ENCODE measurements at regions not wholly inside any gene's neighbourhood (a gene's known extent, or its start where the extent isn't known, plus 50 kb on each side); places are given as distances from the start of the nearest gene placed in this dataset.

DNA sequence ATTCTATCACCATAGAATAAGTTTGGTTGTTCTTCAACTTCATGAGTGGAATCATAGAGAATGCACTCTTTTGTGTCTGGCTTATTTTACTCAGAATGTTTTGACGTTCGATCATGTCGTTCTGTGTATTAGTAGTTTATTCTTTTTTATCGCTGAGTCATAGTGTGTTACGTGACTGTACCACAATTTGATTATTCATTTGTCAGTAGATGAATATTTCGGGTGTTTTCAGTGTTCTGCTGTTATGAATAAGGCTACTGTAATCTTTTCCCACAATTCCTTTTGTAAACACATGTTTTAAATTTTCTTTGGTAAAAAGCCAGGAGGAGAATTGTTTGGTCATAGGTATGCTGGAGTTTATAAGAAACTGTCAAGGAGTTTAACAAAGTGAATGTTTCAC, 279.9 kb upstream of the B3GAT1 start:
- Histone ChIP-seq H3K4me1 (ENCODE audit: control insufficient read depth, insufficient read depth, low read length) (no peaks in the 10 kb centered on the region), H3K9ac (ENCODE audit: low read length) (no peak overlapping the region), H3K27me3 (ENCODE audit: control insufficient read depth, insufficient read depth, low read length) (peaks cover 2% of the 10 kb centered on the region), H3K27ac (ENCODE audit: low read depth, low read length) (no peak overlapping the region), H3K4me3 (ENCODE audit: low read length) (no peak overlapping the region), H3K36me3 (ENCODE audit: control insufficient read depth, insufficient read depth, low read length) (no peaks in the 10 kb centered on the region)

DNA sequence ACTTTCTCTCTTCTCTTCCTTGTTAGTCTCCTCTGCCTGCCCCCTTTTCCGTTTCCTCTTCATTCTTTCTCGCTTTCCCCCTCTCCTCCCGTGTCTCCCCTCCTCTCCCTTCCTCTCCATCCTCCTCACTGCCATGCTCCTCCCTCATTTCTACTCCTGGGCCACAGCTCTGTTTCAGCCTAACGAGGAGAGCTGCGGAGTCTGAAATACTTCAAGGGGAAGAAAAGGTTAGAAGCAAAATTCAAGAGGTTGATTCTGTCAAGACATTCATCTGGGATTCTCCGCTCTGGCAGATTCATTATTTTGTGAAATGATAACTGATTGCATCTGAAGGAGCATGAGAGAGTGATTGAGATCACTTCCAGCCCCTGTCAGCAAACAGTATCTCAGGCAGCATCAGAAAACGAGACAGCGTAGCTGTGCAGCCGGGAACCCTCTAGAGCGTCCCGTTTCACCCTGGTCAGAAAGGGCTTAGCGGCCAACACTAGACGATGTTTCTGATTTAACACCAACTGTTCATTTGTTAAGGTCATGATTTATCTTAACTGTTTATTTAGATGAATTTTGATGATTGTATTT, 279.3 kb upstream of the B3GAT1 start:
- Histone ChIP-seq H3K4me1 (ENCODE audit: control insufficient read depth, insufficient read depth, low read length) (no peaks in the 10 kb centered on the region), H3K27me3 (ENCODE audit: control insufficient read depth, insufficient read depth, low read length) (peaks cover 2% of the 10 kb centered on the region), H3K27ac (ENCODE audit: low read depth, low read length) (no peak overlapping the region), H3K36me3 (ENCODE audit: control insufficient read depth, insufficient read depth, low read length) (no peaks in the 10 kb centered on the region), H3K9ac (ENCODE audit: low read length) (no peak overlapping the region), H3K4me3 (ENCODE audit: low read length) (no peak overlapping the region)

DNA sequence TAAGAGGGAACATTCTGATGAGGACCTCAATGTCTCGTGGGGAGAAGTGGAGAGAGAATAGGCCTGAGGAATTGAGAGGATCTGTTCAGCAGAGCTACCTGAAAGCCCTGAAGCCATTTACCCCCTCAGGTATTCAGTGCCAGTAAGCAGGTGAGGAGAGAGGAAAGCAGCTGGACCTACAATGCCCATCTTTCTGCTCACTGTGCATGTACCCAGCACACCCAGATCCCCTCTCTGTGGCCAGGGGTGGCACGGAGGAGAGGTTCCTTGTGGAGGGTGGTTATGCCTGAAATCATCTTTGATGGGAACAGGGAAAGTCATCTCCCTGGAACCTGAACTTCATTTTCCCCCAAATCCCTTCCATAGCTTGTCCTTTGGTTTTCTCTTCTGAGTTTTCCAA, 277.8 kb upstream of the B3GAT1 start:
- no peak overlapping the region for H3K27ac ChIP-seq (ENCODE audit: low read depth, low read length)
- no peaks in the 10 kb centered on the region for H3K36me3 ChIP-seq (ENCODE audit: control insufficient read depth, insufficient read depth, low read length)
- peaks cover 2% of the 10 kb centered on the region for H3K27me3 ChIP-seq (ENCODE audit: control insufficient read depth, insufficient read depth, low read length)
- no peaks in the 10 kb centered on the region for H3K4me1 ChIP-seq (ENCODE audit: control insufficient read depth, insufficient read depth, low read length)
- no peak overlapping the region for H3K4me3 ChIP-seq (ENCODE audit: low read length)
- H3K9ac ChIP-seq (ENCODE audit: low read length), result no peak overlapping the region

DNA sequence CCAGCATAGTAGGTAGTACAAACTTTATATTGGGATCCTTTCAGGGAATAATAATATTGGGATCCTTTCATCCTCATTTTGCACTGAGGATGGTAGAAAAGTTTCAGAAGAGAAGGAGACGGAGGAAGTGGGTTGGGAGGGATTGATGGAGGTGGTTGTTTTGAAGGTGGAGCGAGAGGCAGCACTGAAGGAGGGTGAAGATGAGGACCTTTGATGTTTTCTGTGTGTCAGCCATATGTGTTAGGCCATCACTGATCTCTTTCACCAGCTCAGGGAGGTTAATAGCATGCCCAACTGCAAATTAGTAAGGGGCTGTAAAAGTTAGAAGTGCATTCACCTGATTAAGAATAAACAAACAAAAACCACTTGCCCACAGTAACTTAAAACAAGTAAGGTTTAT, 275.5 kb upstream of the B3GAT1 start:
- Histone ChIP-seq H3K4me3 (ENCODE audit: low read length) (no peak overlapping the region), H3K27ac (ENCODE audit: low read depth, low read length) (no peak overlapping the region), H3K4me1 (ENCODE audit: control insufficient read depth, insufficient read depth, low read length) (no peaks in the 10 kb centered on the region), H3K27me3 (ENCODE audit: control insufficient read depth, insufficient read depth, low read length) (peaks cover 2% of the 10 kb centered on the region), H3K36me3 (ENCODE audit: control insufficient read depth, insufficient read depth, low read length) (no peaks in the 10 kb centered on the region), H3K9ac (ENCODE audit: low read length) (no peak overlapping the region)

DNA sequence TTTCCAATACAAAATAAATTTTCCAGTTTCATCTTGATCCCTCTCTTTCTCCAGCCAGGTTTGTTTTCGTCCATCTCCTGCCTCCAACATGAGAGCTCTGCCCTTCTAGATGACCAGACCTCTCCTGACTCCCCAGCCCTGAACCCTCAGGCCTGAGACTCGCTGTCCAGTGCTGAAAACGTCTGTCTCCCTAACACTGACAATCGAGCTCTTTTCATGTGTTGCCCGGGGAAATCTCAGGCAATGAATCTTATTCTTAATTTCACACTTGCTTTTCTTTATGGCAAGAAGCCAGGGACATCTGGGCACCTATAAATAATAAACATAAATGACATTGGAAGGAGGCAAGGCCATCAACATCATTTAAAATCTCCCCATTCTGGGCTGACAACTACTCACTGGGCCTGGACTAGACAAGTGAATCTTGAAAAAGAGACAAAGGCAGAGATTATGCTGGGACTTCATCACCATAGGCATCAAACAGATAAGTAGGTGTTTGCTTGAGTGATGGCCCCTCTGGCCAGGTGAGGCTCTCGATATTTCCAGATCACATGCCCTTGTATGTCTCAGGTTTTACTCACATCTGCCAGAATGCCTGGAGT, 274.5 kb upstream of the B3GAT1 start:
- Histone ChIP-seq H3K27me3 (ENCODE audit: control insufficient read depth, insufficient read depth, low read length) (peaks cover 2% of the 10 kb centered on the region), H3K4me1 (ENCODE audit: control insufficient read depth, insufficient read depth, low read length) (no peaks in the 10 kb centered on the region), H3K4me3 (ENCODE audit: low read length) (no peak overlapping the region), H3K36me3 (ENCODE audit: control insufficient read depth, insufficient read depth, low read length) (no peaks in the 10 kb centered on the region), H3K27ac (ENCODE audit: low read depth, low read length) (no peak overlapping the region), H3K9ac (ENCODE audit: low read length) (no peak overlapping the region)

DNA sequence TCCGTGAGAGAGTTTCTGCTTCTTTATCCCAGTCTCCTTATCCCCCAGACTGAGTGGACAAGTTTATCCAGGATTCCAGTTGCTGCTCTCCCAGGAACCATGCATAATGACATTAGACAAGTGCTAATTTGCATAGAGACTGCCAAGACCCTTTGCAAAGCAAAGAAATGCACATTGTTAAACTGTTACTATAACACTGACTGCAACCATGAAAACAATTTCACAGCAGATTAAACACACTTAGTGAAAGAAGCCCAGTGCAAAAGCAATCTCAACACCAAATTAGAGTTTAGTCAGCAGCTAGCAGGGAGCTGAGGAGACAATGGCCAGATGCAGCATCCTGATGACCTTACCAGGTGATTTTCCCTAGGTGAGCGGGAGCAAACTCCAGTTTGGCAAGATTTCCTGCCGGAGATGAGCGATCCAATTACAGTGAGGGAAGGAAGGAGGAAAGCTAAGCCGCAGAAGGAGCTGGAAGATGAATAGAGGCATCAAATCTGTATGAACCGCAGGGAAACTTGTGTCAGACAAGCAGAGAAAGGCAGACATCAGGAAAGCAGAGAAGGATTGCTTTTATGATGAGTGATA, 273.8 kb upstream of the B3GAT1 start:
- H3K9ac ChIP-seq (ENCODE audit: low read length), result no peak overlapping the region
- no peak overlapping the region for H3K4me3 ChIP-seq (ENCODE audit: low read length)
- H3K27me3 ChIP-seq (ENCODE audit: control insufficient read depth, insufficient read depth, low read length), result peaks cover 2% of the 10 kb centered on the region
- H3K27ac ChIP-seq (ENCODE audit: low read depth, low read length), result no peak overlapping the region
- H3K36me3 ChIP-seq (ENCODE audit: control insufficient read depth, insufficient read depth, low read length), result no peaks in the 10 kb centered on the region
- H3K4me1 ChIP-seq (ENCODE audit: control insufficient read depth, insufficient read depth, low read length), result no peaks in the 10 kb centered on the region

DNA sequence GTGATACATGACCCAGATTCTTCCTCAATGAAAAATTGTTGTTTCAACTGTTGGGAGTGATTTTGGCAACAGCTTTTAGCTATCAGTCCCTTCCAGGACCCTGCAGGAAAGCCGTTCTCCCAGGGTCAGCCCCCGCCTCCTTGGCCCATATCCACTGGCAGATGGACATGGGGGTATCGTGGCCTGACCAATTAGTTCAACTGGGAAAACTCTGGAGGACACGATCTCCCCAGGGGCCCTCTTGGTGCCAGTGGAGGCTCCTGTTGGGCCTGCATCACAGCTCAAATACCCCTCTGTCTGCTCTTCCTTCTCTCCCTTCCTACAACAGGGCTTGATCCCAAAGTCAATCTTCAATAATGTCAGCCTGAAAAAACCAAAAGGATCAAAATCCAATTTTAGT, 272.5 kb upstream of the B3GAT1 start:
- no peak overlapping the region for H3K27ac ChIP-seq (ENCODE audit: low read depth, low read length)
- H3K4me3 ChIP-seq (ENCODE audit: low read length), result no peak overlapping the region
- no peak overlapping the region for H3K9ac ChIP-seq (ENCODE audit: low read length)
- no peaks in the 10 kb centered on the region for H3K4me1 ChIP-seq (ENCODE audit: control insufficient read depth, insufficient read depth, low read length)
- no peaks in the 10 kb centered on the region for H3K36me3 ChIP-seq (ENCODE audit: control insufficient read depth, insufficient read depth, low read length)
- peaks cover 2% of the 10 kb centered on the region for H3K27me3 ChIP-seq (ENCODE audit: control insufficient read depth, insufficient read depth, low read length)

DNA sequence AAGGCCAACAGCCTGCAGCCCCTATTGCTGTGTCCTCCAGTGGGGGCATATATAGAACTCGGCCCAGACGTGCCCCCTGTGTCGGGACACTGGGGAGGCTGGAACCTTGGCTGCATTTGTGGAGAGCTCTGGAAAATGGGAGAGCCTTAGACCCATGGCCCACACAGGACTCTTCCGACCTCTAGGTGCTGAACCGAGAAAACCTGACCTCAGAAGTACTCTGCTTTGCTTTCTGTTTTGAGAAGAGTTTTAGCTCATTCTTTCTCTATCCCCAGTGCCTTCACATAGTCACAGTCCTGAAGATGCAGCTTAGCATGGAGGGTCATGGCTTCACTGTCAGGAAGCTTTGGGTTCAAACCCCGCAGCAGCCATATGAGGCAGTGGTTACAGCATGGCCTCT, 271.8 kb upstream of the B3GAT1 start:
- Histone ChIP-seq H3K27me3 (ENCODE audit: control insufficient read depth, insufficient read depth, low read length) (peaks cover 1% of the 10 kb centered on the region), H3K9ac (ENCODE audit: low read length) (no peak overlapping the region), H3K4me1 (ENCODE audit: control insufficient read depth, insufficient read depth, low read length) (no peaks in the 10 kb centered on the region), H3K4me3 (ENCODE audit: low read length) (no peak overlapping the region), H3K27ac (ENCODE audit: low read depth, low read length) (no peak overlapping the region), H3K36me3 (ENCODE audit: control insufficient read depth, insufficient read depth, low read length) (no peaks in the 10 kb centered on the region)

DNA sequence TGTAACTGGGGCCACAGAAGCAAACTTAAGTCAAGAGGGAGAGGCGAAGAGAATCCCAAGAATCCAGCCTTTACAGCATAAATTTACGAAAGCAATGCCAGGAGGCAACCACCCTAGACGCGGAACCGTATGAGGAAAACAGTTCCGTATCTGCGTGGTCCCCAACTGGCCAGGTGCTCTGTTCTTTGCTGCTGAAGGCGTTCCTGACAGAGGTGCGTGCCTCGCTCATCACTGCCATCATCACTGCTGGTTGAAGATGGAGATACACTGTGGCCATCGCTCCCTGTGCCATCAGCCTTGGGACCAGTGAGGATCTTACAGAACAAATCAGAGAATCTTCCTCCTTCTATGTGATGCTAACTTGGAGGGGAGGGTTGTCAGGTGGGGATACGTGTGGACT, 270.5 kb upstream of the B3GAT1 start:
- Histone ChIP-seq H3K27me3 (ENCODE audit: control insufficient read depth, insufficient read depth, low read length) (peaks cover 2% of the 10 kb centered on the region), H3K4me3 (ENCODE audit: low read length) (no peak overlapping the region), H3K36me3 (ENCODE audit: control insufficient read depth, insufficient read depth, low read length) (no peaks in the 10 kb centered on the region), H3K9ac (ENCODE audit: low read length) (no peak overlapping the region), H3K4me1 (ENCODE audit: control insufficient read depth, insufficient read depth, low read length) (no peaks in the 10 kb centered on the region), H3K27ac (ENCODE audit: low read depth, low read length) (no peak overlapping the region)

DNA sequence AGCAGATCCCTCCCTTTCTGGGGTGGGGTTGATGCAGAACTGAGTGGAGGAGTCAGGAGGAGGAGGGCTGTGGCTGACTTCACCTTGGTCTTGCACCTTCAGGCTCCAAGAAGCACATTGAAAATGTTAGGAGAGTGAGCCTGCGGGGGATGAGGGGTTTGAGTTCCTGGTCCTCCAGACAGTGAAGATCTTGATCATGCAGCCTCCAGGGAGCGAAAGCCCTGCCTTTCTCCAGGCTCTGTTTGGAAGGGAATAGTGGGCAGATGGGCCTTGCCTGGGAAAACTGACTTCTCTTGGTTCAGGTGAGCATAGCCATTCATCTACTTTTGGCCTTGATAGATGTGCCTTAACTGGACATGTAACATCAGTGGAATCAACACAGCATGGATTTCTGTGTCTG, 267.6 kb upstream of the B3GAT1 start:
- no peak overlapping the region for H3K4me3 ChIP-seq (ENCODE audit: low read length)
- H3K27ac ChIP-seq (ENCODE audit: low read depth, low read length), result no peak overlapping the region

DNA sequence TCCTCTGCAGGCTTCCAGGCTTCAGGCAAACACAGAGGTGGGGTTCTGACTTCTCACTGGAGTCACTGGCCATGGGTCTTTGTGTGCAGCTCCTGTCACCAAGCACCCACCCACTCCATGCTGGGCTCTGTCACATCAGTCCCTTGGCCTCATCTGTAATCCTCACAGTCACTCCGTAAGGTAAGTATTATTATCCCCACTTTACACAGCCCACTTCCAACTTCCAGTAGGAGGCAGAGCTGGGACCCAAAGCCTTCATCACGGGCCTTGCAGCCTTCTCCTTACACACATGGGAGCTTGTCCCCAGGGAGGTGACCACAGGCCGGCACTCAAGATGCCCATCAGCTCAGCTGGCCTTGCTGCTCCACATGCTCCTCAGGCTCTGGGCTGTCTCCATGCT, 266.7 kb upstream of the B3GAT1 start:
- no peak overlapping the region for H3K9ac ChIP-seq (ENCODE audit: low read length)

More for the DNA sequence above, 267.6 kb upstream of the B3GAT1 start:
- Histone ChIP-seq H3K9ac (ENCODE audit: low read length) (no peak overlapping the region), H3K36me3 (ENCODE audit: control insufficient read depth, insufficient read depth, low read length) (no peaks in the 10 kb centered on the region), H3K27me3 (ENCODE audit: control insufficient read depth, insufficient read depth, low read length) (peaks cover 2% of the 10 kb centered on the region), H3K4me1 (ENCODE audit: control insufficient read depth, insufficient read depth, low read length) (no peaks in the 10 kb centered on the region)

DNA sequence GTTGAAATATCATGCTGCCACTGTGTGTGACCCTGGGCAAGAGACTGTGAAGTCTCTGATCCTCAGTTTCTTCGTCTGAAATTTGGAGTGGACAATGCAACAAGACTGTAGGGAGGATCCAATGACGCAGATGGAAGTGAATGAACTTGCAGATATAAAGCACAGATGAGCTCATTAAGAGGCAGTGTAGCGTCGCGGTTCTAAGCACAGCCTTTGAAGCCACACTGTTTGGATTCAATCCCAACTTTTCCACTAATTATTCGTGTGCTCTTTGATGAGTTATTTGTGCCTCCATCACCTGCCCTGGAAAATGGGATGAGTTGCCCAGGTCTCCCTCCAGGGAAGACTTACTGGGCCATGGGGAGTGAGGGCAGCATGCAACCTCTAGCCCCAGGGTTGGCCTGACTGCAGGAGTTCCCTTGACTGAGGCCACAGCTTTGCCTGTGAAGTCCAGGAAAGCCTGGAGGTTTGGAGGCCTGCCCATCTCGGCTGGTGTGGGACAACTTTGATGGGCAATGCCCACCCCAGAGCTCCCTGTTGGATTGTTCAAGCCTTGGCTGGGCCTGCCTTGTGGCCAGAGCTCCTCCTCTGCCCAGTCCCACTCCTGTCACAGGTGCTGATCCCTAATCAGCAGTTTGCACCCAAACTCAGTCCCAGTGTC, 266.0 kb upstream of the B3GAT1 start:
- Histone ChIP-seq H3K27ac (ENCODE audit: low read depth, low read length) (no peak overlapping the region), H3K36me3 (ENCODE audit: control insufficient read depth, insufficient read depth, low read length) (no peaks in the 10 kb centered on the region), H3K27me3 (ENCODE audit: control insufficient read depth, insufficient read depth, low read length) (peaks cover 2% of the 10 kb centered on the region), H3K4me3 (ENCODE audit: low read length) (no peak overlapping the region), H3K4me1 (ENCODE audit: control insufficient read depth, insufficient read depth, low read length) (no peaks in the 10 kb centered on the region), H3K9ac (ENCODE audit: low read length) (no peak overlapping the region)

More for the DNA sequence above, 266.7 kb upstream of the B3GAT1 start:
- Histone ChIP-seq H3K4me1 (ENCODE audit: control insufficient read depth, insufficient read depth, low read length) (no peaks in the 10 kb centered on the region), H3K27ac (ENCODE audit: low read depth, low read length) (no peak overlapping the region), H3K36me3 (ENCODE audit: control insufficient read depth, insufficient read depth, low read length) (no peaks in the 10 kb centered on the region), H3K4me3 (ENCODE audit: low read length) (no peak overlapping the region), H3K27me3 (ENCODE audit: control insufficient read depth, insufficient read depth, low read length) (peaks cover 2% of the 10 kb centered on the region)
